ENCODE measurements at regions not wholly inside any gene's neighbourhood (a gene's known extent, or its start where the extent isn't known, plus 50 kb on each side); places are given as distances from the start of the nearest gene placed in this dataset.
A peak's percentile ranks its signal among the peaks of the same experiment; 100 is the strongest.

GRCh38 chr7:25752154-25752553 is 399.8 kb upstream of the NFE2L3 start:
- TF ChIP-seq CTCF (IDR thresholded peaks at IDR 0.05): no peak
- no peak for TF ChIP-seq POLR2A (IDR thresholded peaks at IDR 0.05)
- DNase-seq: no peak
- Histone ChIP-seq H3K9me3 (no peaks in the 10 kb centered on the region), H3K4me1 (no peaks in the 10 kb centered on the region), H3K27ac (peak overlapping the region in 1 of 4 donors; percentile 80), H3K36me3 (no peaks in the 10 kb centered on the region), H3K4me3 (no peak overlapping the region), H3K27me3 (no peaks in the 10 kb centered on the region)

- no peak for DNase-seq
Observed at GRCh38 chr7:25752967-25753791, 398.8 kb upstream of the NFE2L3 start.

GRCh38 chr7:25753837-25754236 is 398.2 kb upstream of the NFE2L3 start:
- DNase-seq: no peak
- Histone ChIP-seq H3K4me1 (no peaks in the 10 kb centered on the region), H3K9me3 (no peaks in the 10 kb centered on the region), H3K27me3 (no peaks in the 10 kb centered on the region), H3K4me3 (no peak overlapping the region), H3K27ac (peak overlapping the region in 1 of 4 donors; percentile 80), H3K36me3 (no peaks in the 10 kb centered on the region)
- TF ChIP-seq CTCF (IDR thresholded peaks at IDR 0.05): no peak
- TF ChIP-seq POLR2A (IDR thresholded peaks at IDR 0.05): no peak

More at GRCh38 chr7:25752967-25753791, 398.8 kb upstream of the NFE2L3 start:
- Histone ChIP-seq H3K9me3 (no peaks in the 10 kb centered on the region), H3K27me3 (no peaks in the 10 kb centered on the region), H3K27ac (peak overlapping the region in 1 of 4 donors; percentile 80), H3K4me1 (no peaks in the 10 kb centered on the region), H3K36me3 (no peaks in the 10 kb centered on the region), H3K4me3 (no peak overlapping the region)
- TF ChIP-seq CTCF (IDR thresholded peaks at IDR 0.05) (no peak), POLR2A (IDR thresholded peaks at IDR 0.05) (no peak)

GRCh38 chr7:25754333-25754732 is 397.7 kb upstream of the NFE2L3 start:
- H3K27me3 ChIP-seq: no peaks in the 10 kb centered on the region
- peak overlapping the region in 1 of 4 donors; percentile 80 for H3K27ac ChIP-seq
- no peaks in the 10 kb centered on the region for H3K36me3 ChIP-seq
- no peak for DNase-seq
- H3K4me1 ChIP-seq: no peaks in the 10 kb centered on the region
- TF ChIP-seq CTCF (IDR thresholded peaks at IDR 0.05): no peak
- TF ChIP-seq POLR2A (IDR thresholded peaks at IDR 0.05): no peak
- no peak overlapping the region for H3K4me3 ChIP-seq
- no peaks in the 10 kb centered on the region for H3K9me3 ChIP-seq

- Histone ChIP-seq H3K9me3 (no peaks in the 10 kb centered on the region), H3K4me3 (no peak overlapping the region), H3K27me3 (no peaks in the 10 kb centered on the region), H3K36me3 (no peaks in the 10 kb centered on the region), H3K27ac (peak overlapping the region in 1 of 4 donors; percentile 80), H3K4me1 (no peaks in the 10 kb centered on the region)
- no peak for DNase-seq
- TF ChIP-seq POLR2A (IDR thresholded peaks at IDR 0.05): no peak
- TF ChIP-seq CTCF (IDR thresholded peaks at IDR 0.05): no peak
Observed at GRCh38 chr7:25754751-25755150, 397.2 kb upstream of the NFE2L3 start.

All from Peyer's patch (tissue), 4 donors.